Lung (tissue), 11 donors: ENCODE measurements at regions not wholly inside any gene's neighbourhood (a gene's known extent, or its start where the extent isn't known, plus 50 kb on each side); places are given as distances from the start of the nearest gene placed in this dataset.

ENCODE experiments used
- ATAC-seq: fragments of 200-7000 bp; cut with Tn5 transposase; one replicate; pipeline ENCODE4 v1.9.1; 2020; ENCODE audit warnings: moderate number of reproducible peaks; ENCODE audit not compliant: insufficient read depth, low FRiP score
- DNase-seq, 3 donors: peaks; one replicate each; pipeline ENCODE4 v3.0.0-alpha.2; 2013 to 2017
- H3K27ac ChIP-seq, 2 donors: one replicate each; pipeline ENCODE4 v1.5.1; 2013; ENCODE audit warnings: mild to moderate bottlenecking in 2 of 2, moderate library complexity in 2 of 2, control low read depth in 1 of 2, inconsistent platforms in 1 of 2, low read depth in 1 of 2, low read length in 1 of 2
- H3K27me3 ChIP-seq, 3 donors: one replicate each; pipeline ENCODE4 v1.5.1; 2013; ENCODE audit warnings: low read length in 2 of 3; ENCODE audit not compliant: control insufficient read depth in 3 of 3, insufficient read depth in 3 of 3
- H3K36me3 ChIP-seq, 4 donors: one replicate each; pipeline ENCODE4 v1.5.1; 2013; ENCODE audit warnings: low read length in 4 of 4, mild to moderate bottlenecking in 1 of 4, moderate library complexity in 1 of 4; ENCODE audit not compliant: control insufficient read depth in 4 of 4, insufficient read depth in 4 of 4
- H3K4me1 ChIP-seq, 5 donors: one replicate each; pipeline ENCODE4 v1.5.1; 2013; ENCODE audit warnings: low read length in 5 of 5, mild to moderate bottlenecking in 2 of 5, moderate library complexity in 1 of 5; ENCODE audit not compliant: control insufficient read depth in 5 of 5, insufficient read depth in 5 of 5
- H3K4me3 ChIP-seq: one replicate; pipeline ENCODE4 v1.5.1; 2013; ENCODE audit warnings: mild to moderate bottlenecking, control low read depth, moderate library complexity
- H3K9ac ChIP-seq, 2 donors: one replicate each; pipeline ENCODE4 v1.5.1; 2013; ENCODE audit warnings: low read length in 2 of 2, control low read depth in 1 of 2; ENCODE audit not compliant: insufficient read depth in 1 of 2
- H3K9me3 ChIP-seq, 4 donors: one replicate each; pipeline ENCODE4 v1.5.1; 2013; ENCODE audit warnings: low read length in 3 of 4, mild to moderate bottlenecking in 1 of 4, moderate library complexity in 1 of 4; ENCODE audit not compliant: control insufficient read depth in 4 of 4, insufficient read depth in 3 of 4
- CTCF ChIP-seq: IDR thresholded peaks from 2 replicates; pipeline ENCODE4 v1.5.1; 2012; ENCODE audit warnings: mild to moderate bottlenecking; ENCODE audit errors: control extremely low read depth, extremely low read depth
- WGBS, 2 donors: extraction: QIAGEN DNeasy Blood & Tissue Kit; methylation state at CpG; one replicate each; pipeline ENCODE4 v1.1.7; 2013; 5-methylcytosine and 5-hydroxymethylcytosine counted together
- donor health status: control.
- donor health status: control.
- donor health status: Bipolar disorder and iron deficiency.
- donor health status: healthy.
- donor health status: DM: yes; HTN: yes; CAD: no.

DNA sequence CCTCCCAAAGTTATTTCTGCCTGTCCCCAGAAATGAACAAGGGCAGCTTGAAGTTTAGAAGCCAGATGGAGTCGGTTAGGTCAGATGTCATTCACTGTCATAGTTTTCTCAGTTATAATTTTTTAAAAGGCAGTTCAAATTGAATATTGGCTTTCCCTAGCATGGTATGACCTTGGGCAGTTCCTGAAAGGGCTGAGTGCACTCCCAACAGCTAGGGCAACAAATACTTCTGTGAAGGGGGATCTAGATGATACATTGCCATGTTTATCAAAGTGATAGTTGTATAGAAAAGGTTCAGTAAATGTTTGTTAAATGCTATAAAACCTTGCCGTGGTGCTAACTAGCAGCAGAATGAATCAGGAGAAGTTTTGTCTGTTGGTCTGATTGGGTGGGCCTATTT is 938.1 kb upstream of the GRIA3 start:
- H3K27me3 ChIP-seq, result peaks cover 0 to 3% (median 0%) of the 10 kb centered on the region in 3 donors
- no peaks in the 10 kb centered on the region for H3K9me3 ChIP-seq
- 71 to 81% methylated on average over 2 of the region's 2 CpGs for WGBS, 2 donors
- H3K36me3 ChIP-seq, result no peaks in the 10 kb centered on the region
- no peak for TF ChIP-seq CTCF
- DNase-seq, result no peak
- no peak overlapping the region for H3K27ac ChIP-seq
- H3K4me1 ChIP-seq, result no peaks in the 10 kb centered on the region
- H3K4me3 ChIP-seq, result no peak overlapping the region
- no peak overlapping the region for H3K9ac ChIP-seq
- ATAC-seq, result no peak

DNA sequence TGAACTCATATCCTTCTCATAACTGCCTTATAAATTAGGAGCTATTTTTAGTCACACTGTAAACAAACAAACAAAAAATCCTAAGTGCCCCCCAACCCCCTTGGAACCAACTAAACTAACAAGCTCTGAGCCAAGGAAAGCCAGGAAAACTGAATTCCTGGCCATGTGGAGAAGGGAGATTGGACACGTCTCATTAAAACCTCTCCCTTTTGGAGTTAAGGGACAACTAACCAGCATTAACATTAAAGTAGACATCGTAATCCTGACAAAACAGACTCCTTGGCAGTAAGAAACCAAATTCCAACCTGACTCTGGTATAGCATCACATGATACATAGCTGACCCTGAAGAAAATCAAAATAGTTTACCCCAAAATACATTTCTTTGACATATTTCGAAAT is 937.1 kb upstream of the GRIA3 start:
- TF ChIP-seq CTCF, result no peak
- H3K27me3 ChIP-seq, result peaks cover 0 to 1% (median 0%) of the 10 kb centered on the region in 3 donors
- ATAC-seq (no peak), DNase-seq (no peak)
- no peak overlapping the region for H3K9ac ChIP-seq
- H3K4me3 ChIP-seq, result no peak overlapping the region
- 56 to 77% methylated on average over 3 of the region's 3 CpGs for WGBS, 2 donors
- no peaks in the 10 kb centered on the region for H3K36me3 ChIP-seq
- no peaks in the 10 kb centered on the region for H3K9me3 ChIP-seq
- H3K4me1 ChIP-seq, result no peaks in the 10 kb centered on the region
- H3K27ac ChIP-seq, result no peak overlapping the region

DNA sequence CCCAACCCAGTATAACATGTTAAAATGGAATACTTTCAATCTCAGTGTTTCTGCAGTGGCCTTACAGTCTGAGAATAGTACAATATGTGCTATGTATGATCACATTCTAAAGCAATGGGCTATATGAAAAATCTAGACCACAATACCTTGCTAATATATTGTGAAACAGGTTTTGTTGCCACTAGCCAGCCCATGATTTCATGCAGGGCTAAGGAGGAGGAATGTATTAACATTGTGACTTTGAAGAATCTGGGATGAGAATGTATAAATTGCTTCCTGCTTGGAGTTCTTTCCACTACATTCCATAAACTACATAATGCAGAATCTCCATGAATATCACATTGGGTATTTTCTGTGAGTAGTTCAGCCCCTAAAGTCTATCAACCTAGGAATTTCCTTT is 935.4 kb upstream of the GRIA3 start:
- DNase-seq (no peak), ATAC-seq (no peak)
- Histone ChIP-seq H3K9me3 (no peaks in the 10 kb centered on the region), H3K4me1 (no peaks in the 10 kb centered on the region), H3K27me3 (no peaks in the 10 kb centered on the region), H3K27ac (no peak overlapping the region), H3K9ac (no peak overlapping the region), H3K4me3 (no peak overlapping the region), H3K36me3 (no peaks in the 10 kb centered on the region)
- no peak for TF ChIP-seq CTCF

DNA sequence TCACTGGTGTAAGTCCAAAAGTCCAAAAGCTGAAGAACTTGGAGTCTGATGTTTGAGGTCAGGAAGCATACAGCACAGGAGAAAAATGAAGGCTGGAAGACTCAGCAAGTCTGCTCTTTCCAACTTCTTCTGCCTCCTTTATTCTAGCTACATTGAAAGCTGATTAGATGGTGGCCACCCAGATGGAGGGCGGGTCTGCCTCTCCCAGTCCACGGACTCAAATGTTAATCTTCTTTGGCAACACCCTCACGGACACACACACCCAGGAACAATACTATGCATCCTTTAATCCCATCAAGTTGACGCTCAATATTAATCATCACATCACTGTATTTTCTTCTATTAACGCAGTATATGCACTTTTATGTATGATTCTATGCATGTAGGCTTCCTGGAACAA is 931.6 kb upstream of the GRIA3 start:
- Histone ChIP-seq H3K4me1 (no peaks in the 10 kb centered on the region), H3K4me3 (no peak overlapping the region), H3K27me3 (no peaks in the 10 kb centered on the region), H3K27ac (no peak overlapping the region), H3K9ac (no peak overlapping the region), H3K9me3 (no peaks in the 10 kb centered on the region), H3K36me3 (no peaks in the 10 kb centered on the region)
- no peak for TF ChIP-seq CTCF
- ATAC-seq (no peak), DNase-seq (no peak)
- WGBS, 2 donors, result 68 to 82% methylated on average over 5 of the region's 5 CpGs
